ENCODE measurements at regions not wholly inside any gene's neighbourhood (a gene's known extent, or its start where the extent isn't known, plus 50 kb on each side); places are given as distances from the start of the nearest gene placed in this dataset.
"Not testable (repeated sequence)": the region's sequence is repeated elsewhere in the genome, so short reads cannot be mapped to it uniquely, and the experiment has no call there.

DNA sequence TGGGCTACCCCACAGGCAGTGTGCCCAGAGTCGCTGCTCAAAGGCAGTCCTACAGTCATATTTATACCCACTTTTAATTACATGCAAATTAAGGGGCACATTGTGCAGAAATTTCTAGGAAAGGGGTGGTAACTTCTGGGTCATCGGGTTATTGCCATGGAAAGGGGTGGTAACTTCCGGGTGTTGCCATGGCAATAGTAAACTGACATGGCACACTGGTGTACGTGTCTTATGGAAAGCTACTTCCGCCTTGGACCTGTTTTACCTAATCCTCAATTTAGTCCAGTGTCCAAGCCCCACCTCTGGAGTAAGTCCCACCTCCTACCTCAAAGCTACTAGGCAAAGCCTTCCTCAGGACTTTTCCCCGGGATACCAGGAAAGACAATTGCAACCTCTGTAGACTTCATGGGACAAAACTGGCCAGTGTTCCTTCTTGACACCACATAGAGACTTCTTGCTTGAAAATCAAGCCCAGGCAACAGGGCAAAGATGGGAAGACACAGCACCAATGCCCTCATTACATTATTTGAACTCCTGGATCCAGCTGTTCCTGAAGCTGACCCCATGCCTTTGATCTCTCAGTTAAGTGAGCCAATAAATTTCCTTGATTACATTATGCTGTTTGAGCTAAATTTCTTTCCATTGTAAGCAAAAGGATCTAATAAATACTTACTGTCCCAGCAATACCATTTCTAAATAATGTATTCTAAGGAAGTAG lies 63.3 kb upstream of the AGAP1 start:
- DNase-seq (ENCODE audit: low read depth in 3 of 3, low spot score in 2 of 3), result no peak

DNA sequence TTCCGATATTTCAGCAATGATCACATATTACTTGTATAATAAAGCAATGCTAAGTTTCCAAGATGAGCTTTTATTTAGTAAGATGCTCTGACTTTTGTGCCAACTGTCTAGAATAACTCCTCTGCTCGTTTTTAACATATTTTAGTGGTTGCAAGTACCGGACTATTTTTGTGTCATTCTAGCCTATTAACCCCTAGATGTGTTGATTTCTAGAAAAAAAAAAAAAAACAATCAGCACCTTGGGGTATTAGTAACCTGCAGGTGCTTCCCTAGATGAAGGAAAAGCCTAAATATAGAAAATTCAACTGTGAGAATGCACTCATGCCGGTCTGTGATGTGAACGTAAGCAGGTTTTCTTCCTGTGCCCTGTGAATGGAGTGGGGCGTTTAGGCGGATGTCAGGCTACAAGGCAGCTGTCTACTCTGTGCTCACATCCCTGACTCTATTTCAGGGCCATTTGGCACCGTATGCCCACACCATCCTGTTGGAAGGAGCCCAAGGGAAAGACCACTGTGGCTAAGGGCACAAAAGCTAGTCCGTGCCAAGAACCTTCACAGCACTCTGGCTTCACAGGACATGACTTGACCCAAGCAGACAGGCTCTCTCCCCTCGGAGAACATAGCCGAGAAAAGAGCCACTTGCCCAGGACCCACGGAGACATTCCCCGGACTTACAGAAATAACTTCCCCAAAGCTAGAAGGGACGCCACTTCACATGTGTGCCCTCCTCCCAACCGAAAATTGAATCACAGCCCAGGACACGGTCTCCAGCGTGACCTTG lies 60.9 kb upstream of the AGAP1 start:
- DNase-seq (ENCODE audit: low read depth in 3 of 3, low spot score in 2 of 3), result no peak

DNA sequence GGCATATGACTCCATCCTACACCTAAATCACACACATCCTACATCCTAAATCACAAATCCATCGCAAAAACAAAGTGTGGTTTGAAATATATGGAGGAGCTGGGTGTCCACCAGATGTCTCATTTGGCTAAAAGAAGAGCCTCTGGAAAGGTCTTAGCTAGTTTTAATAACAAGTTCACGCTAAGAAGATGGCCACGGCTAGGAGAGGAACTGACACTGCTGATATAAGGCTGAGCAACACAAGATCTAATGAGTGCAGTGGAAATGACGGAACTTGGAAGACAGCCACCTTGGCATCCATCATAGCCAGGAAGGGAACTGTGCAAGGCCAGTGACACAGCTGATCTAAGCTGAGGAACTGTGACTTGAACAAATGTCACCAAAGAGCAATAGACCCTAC lies 60.0 kb upstream of the AGAP1 start:
- DNase-seq (ENCODE audit: low read depth in 3 of 3, low spot score in 2 of 3), result peak in 1 of 3 donors; percentile 8

DNA sequence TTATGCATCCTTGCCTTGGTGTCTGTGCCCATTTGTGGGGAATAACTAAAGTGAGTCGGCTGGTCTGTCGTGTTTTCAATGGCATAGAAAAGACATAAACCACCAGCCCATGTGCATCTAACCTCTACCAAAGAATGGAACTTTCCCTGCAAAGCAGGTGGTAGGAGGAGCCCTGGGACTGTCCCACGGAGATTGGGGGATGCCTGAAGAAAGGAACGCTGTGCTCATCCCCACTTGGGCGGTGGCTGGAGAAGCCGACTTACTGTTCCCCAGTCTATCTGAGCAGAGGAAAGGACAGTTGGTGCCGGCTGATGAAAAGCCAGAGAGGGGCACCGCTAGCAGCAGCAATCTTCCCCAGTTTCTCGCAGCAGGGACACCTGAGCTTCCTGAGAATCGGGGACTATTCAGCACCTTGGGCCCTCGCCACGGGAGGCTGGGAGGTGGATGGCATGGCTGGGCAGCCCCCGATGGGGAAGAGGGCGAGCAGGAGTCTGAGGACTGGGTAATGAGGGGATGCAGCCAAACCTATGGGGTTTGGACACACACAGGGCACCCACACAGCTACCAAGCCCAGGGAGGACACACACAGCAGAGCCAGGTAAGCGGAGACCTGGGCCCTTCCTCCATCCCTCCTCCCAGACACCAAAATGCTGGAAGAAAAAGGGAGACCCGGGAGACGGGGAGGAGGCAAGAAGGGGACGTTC lies 53.7 kb upstream of the AGAP1 start:
- no peak for DNase-seq (ENCODE audit: low read depth in 3 of 3, low spot score in 2 of 3)

DNA sequence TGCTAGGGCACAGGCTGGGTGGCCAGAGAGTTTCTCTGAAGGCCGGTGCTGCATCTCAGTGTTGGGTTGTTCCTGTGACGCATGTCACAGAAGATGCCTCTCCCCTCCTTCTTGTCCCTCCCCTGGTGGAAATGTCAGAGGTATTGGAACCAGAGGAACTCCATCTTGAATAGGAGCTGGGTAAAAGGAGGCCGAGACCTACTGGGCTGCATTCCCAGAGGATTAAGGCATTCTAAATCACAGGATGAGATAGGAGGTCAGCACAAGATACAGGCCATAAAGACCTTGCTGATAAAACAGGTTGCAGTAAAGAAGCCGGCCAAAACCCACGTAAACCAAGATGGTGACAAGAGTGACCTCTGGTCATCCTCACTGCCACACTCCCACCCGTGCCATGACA lies 50.3 kb upstream of the AGAP1 start:
- DNase-seq (ENCODE audit: low read depth in 3 of 3, low spot score in 2 of 3), result not testable (repeated sequence)

Measured in right renal cortex interstitium (tissue), 3 donors.